Activated T-cell treated with anti-CD3 and anti-CD28 coated beads, Interleukin-2, amount 50 U/mL, for 24 hours (primary cell): ENCODE measurements at regions not wholly inside any gene's neighbourhood (a gene's known extent, or its start where the extent isn't known, plus 50 kb on each side); places are given as distances from the start of the nearest gene placed in this dataset.
"Not testable (repeated sequence)": the region's sequence is repeated elsewhere in the genome, so short reads cannot be mapped to it uniquely, and the experiment has no call there.

Source experiments
- DNase-seq: peaks from one replicate; pipeline ENCODE4 v3.0.0-alpha.2; 2020
- H3K27ac Mint-ChIP-seq: 2 replicates; pipeline ENCODE4 v1.8.0; 2020; ENCODE audit warnings: mild to moderate bottlenecking, mixed read lengths
- H3K27me3 Mint-ChIP-seq: 2 replicates; pipeline ENCODE4 v1.8.0; 2020; ENCODE audit warnings: mixed read lengths
- H3K36me3 Mint-ChIP-seq: 2 replicates; pipeline ENCODE4 v1.8.0; 2020; ENCODE audit warnings: low read depth, mixed read lengths
- H3K4me1 Mint-ChIP-seq: 2 replicates; pipeline ENCODE4 v1.8.0; 2020; ENCODE audit warnings: low read depth, mixed read lengths
- H3K4me3 Mint-ChIP-seq: 2 replicates; pipeline ENCODE4 v1.8.0; 2020; ENCODE audit warnings: mild to moderate bottlenecking, moderate library complexity, mixed read lengths
- H3K9me3 Mint-ChIP-seq: 2 replicates; pipeline ENCODE4 v1.8.0; 2020; ENCODE audit warnings: mixed read lengths

- DNase-seq: no peak
- Mint-ChIP-seq H3K36me3 (no peaks in the 10 kb centered on the region), H3K4me3 (no peak overlapping the region), H3K9me3 (peaks cover 2% of the 10 kb centered on the region), H3K4me1 (no peaks in the 10 kb centered on the region), H3K27ac (no peak overlapping the region), H3K27me3 (peaks cover 5% of the 10 kb centered on the region)
Observed at GRCh38 chrX:1140236-1140681, 72.2 kb downstream of the CRLF2 start.

- Mint-ChIP-seq H3K9me3 (peaks cover 2% of the 10 kb centered on the region), H3K4me1 (no peaks in the 10 kb centered on the region), H3K36me3 (no peaks in the 10 kb centered on the region), H3K27me3 (peaks cover 5% of the 10 kb centered on the region), H3K27ac (no peak overlapping the region), H3K4me3 (no peak overlapping the region)
- no peak for DNase-seq
Observed at GRCh38 chrX:1139185-1139500, 73.3 kb downstream of the CRLF2 start.

- Mint-ChIP-seq H3K27ac (no peak overlapping the region), H3K9me3 (peaks cover 2% of the 10 kb centered on the region), H3K4me3 (no peak overlapping the region), H3K4me1 (no peaks in the 10 kb centered on the region), H3K36me3 (no peaks in the 10 kb centered on the region), H3K27me3 (peaks cover 5% of the 10 kb centered on the region)
- no peak for DNase-seq
Observed at GRCh38 chrX:1138476-1139184, 73.8 kb downstream of the CRLF2 start.

- DNase-seq: no peak
- Mint-ChIP-seq H3K36me3 (no peaks in the 10 kb centered on the region), H3K27me3 (peaks cover 5% of the 10 kb centered on the region), H3K4me3 (no peak overlapping the region), H3K9me3 (peaks cover 2% of the 10 kb centered on the region), H3K4me1 (no peaks in the 10 kb centered on the region), H3K27ac (no peak overlapping the region)
Observed at GRCh38 chrX:1137531-1137930, 74.9 kb downstream of the CRLF2 start.

- H3K9me3 Mint-ChIP-seq, H3K27me3 Mint-ChIP-seq, H3K36me3 Mint-ChIP-seq, H3K4me3 Mint-ChIP-seq, H3K27ac Mint-ChIP-seq, DNase-seq, H3K4me1 Mint-ChIP-seq: not testable (repeated sequence)
Observed at GRCh38 chrX:1136582-1136981, 75.9 kb downstream of the CRLF2 start.

GRCh38 chrX:1134976-1135375 lies 77.5 kb downstream of the CRLF2 start:
- Mint-ChIP-seq H3K9me3 (peaks cover 2% of the 10 kb centered on the region), H3K36me3 (no peaks in the 10 kb centered on the region), H3K4me1 (no peaks in the 10 kb centered on the region), H3K27ac (no peak overlapping the region), H3K4me3 (no peak overlapping the region), H3K27me3 (peaks cover 3% of the 10 kb centered on the region)
- DNase-seq: no peak

- Mint-ChIP-seq H3K36me3 (no peaks in the 10 kb centered on the region), H3K27ac (no peak overlapping the region), H3K4me3 (no peak overlapping the region), H3K9me3 (peaks cover 2% of the 10 kb centered on the region), H3K27me3 (peaks cover 3% of the 10 kb centered on the region), H3K4me1 (no peaks in the 10 kb centered on the region)
- no peak for DNase-seq
Observed at GRCh38 chrX:1134156-1134555, 78.3 kb downstream of the CRLF2 start.

- H3K27me3 Mint-ChIP-seq: peaks cover 29% of the 10 kb centered on the region
- no peaks in the 10 kb centered on the region for H3K9me3 Mint-ChIP-seq
- H3K4me1 Mint-ChIP-seq: no peaks in the 10 kb centered on the region
- no peak overlapping the region for H3K4me3 Mint-ChIP-seq
- no peak overlapping the region for H3K27ac Mint-ChIP-seq
- DNase-seq: no peak
- no peaks in the 10 kb centered on the region for H3K36me3 Mint-ChIP-seq
Observed at GRCh38 chrX:1126738-1127137, 85.7 kb downstream of the CRLF2 start.

- no peak overlapping the region for H3K4me3 Mint-ChIP-seq
- H3K27me3 Mint-ChIP-seq: peaks cover 40% of the 10 kb centered on the region
- H3K9me3 Mint-ChIP-seq: no peaks in the 10 kb centered on the region
- H3K4me1 Mint-ChIP-seq: no peaks in the 10 kb centered on the region
- H3K36me3 Mint-ChIP-seq: no peaks in the 10 kb centered on the region
- no peak overlapping the region for H3K27ac Mint-ChIP-seq
- no peak for DNase-seq
Observed at GRCh38 chrX:1124531-1124930, 87.9 kb downstream of the CRLF2 start.

- not testable (repeated sequence) for H3K4me1 Mint-ChIP-seq, H3K4me3 Mint-ChIP-seq, H3K36me3 Mint-ChIP-seq, H3K9me3 Mint-ChIP-seq, H3K27ac Mint-ChIP-seq, DNase-seq
- H3K27me3 Mint-ChIP-seq: peaks cover 40% of the 10 kb centered on the region
Observed at GRCh38 chrX:1122851-1123250, 89.6 kb downstream of the CRLF2 start.

GRCh38 chrX:1119275-1119674 lies 93.2 kb downstream of the CRLF2 start:
- Mint-ChIP-seq H3K27me3 (peaks cover 41% of the 10 kb centered on the region), H3K4me3 (no peak overlapping the region), H3K9me3 (no peaks in the 10 kb centered on the region), H3K4me1 (no peaks in the 10 kb centered on the region), H3K27ac (no peak overlapping the region), H3K36me3 (no peaks in the 10 kb centered on the region)
- DNase-seq: no peak

- Mint-ChIP-seq H3K36me3 (no peaks in the 10 kb centered on the region), H3K27ac (no peak overlapping the region), H3K4me1 (no peaks in the 10 kb centered on the region), H3K27me3 (peaks cover 35% of the 10 kb centered on the region), H3K4me3 (no peak overlapping the region), H3K9me3 (no peaks in the 10 kb centered on the region)
- DNase-seq: no peak
Observed at GRCh38 chrX:1118572-1119199, 93.8 kb downstream of the CRLF2 start.

GRCh38 chrX:1115411-1115810 lies 97.0 kb downstream of the CRLF2 start:
- not testable (repeated sequence) for H3K4me3 Mint-ChIP-seq, H3K36me3 Mint-ChIP-seq, H3K27ac Mint-ChIP-seq, H3K9me3 Mint-ChIP-seq, DNase-seq
- H3K4me1 Mint-ChIP-seq: peaks cover 11% of the 10 kb centered on the region
- peaks cover 53% of the 10 kb centered on the region for H3K27me3 Mint-ChIP-seq

GRCh38 chrX:1112321-1112720 lies 100.1 kb downstream of the CRLF2 start:
- Mint-ChIP-seq H3K9me3 (peaks cover 9% of the 10 kb centered on the region), H3K27ac (no peak overlapping the region), H3K36me3 (no peaks in the 10 kb centered on the region), H3K4me1 (peaks cover 11% of the 10 kb centered on the region), H3K4me3 (no peak overlapping the region), H3K27me3 (peaks cover 71% of the 10 kb centered on the region)
- DNase-seq: no peak

- H3K36me3 Mint-ChIP-seq: no peaks in the 10 kb centered on the region
- peaks cover 74% of the 10 kb centered on the region for H3K27me3 Mint-ChIP-seq
- H3K27ac Mint-ChIP-seq: no peak overlapping the region
- no peak overlapping the region for H3K4me3 Mint-ChIP-seq
- DNase-seq: no peak
- peaks cover 9% of the 10 kb centered on the region for H3K9me3 Mint-ChIP-seq
- peaks cover 11% of the 10 kb centered on the region for H3K4me1 Mint-ChIP-seq
Observed at GRCh38 chrX:1111601-1112300, 100.7 kb downstream of the CRLF2 start.
